OCI-LY7 (cell line): ENCODE measurements at regions not wholly inside any gene's neighbourhood (a gene's known extent, or its start where the extent isn't known, plus 50 kb on each side); places are given as distances from the start of the nearest gene placed in this dataset.

Source experiments
- BruUV-seq: library from RNA; stranded (reverse); fragments of 400-500 nt; replicated peaks from 2 replicates; lab custom pipeline; 2021; lab: Mats Ljungman, UMichigan
- CTCF ChIA-PET: fragments of 300-600 bp; sonication (Branson Sonifier 250); formaldehyde crosslinking; loops from one replicate; lab custom pipeline; 2022; ENCODE audit warnings: antibody characterized with exemption; ENCODE audit not compliant: unreplicated experiment; lab: Charles Lee
- POLR2A ChIA-PET: fragments of 300-600 bp; sonication (Branson Sonifier 250); formaldehyde crosslinking; loops from one replicate; lab custom pipeline; 2022; ENCODE audit warnings: antibody characterized with exemption; lab: Charles Lee
- DNase-seq: peaks from one replicate; pipeline ENCODE4 v3.0.0-alpha.2; 2015; ENCODE audit warnings: low spot score
- H2AFZ ChIP-seq: fragments of 200-600 bp; sonication (generic), shearing (Covaris generic); 2 replicates; pipeline ENCODE4 v1.6.1; 2014; ENCODE audit warnings: mild to moderate bottlenecking, antibody characterized with exemption, low read length, moderate library complexity
- H3K27ac ChIP-seq: fragments of 200-600 bp; sonication (generic); 2 replicates; pipeline ENCODE4 v1.5.1; 2014; ENCODE audit warnings: mixed run types, low read depth, mild to moderate bottlenecking, moderate library complexity, low read length, inconsistent platforms; ENCODE audit not compliant: poor library complexity, severe bottlenecking
- H3K36me3 ChIP-seq: fragments of 200-600 bp; sonication (generic); 2 replicates; pipeline ENCODE4 v1.6.1; 2014; ENCODE audit warnings: mild to moderate bottlenecking, antibody characterized with exemption, low read length, moderate library complexity, mixed read lengths; ENCODE audit not compliant: insufficient read depth
- H3K4me1 ChIP-seq: fragments of 200-600 bp; sonication (generic); 2 replicates; pipeline ENCODE4 v1.5.1; 2014; ENCODE audit warnings: mild to moderate bottlenecking, low read length; ENCODE audit not compliant: insufficient read depth, poor library complexity, severe bottlenecking
- H3K4me2 ChIP-seq: fragments of 200-600 bp; sonication (generic); 2 replicates; pipeline ENCODE4 v1.6.1; 2014; ENCODE audit warnings: mild to moderate bottlenecking, low read length
- H3K4me3 ChIP-seq: fragments of 200-600 bp; sonication (generic); 2 replicates; pipeline ENCODE4 v1.5.1; 2014; ENCODE audit warnings: mild to moderate bottlenecking, low read depth, low read length; ENCODE audit not compliant: poor library complexity, severe bottlenecking
- H3K79me2 ChIP-seq: fragments of 200-600 bp; sonication (generic); 2 replicates; pipeline ENCODE4 v1.6.1; 2016; ENCODE audit warnings: low read depth, mild to moderate bottlenecking, low read length, moderate library complexity, mixed read lengths; ENCODE audit not compliant: insufficient read depth
- H3K9me2 ChIP-seq: fragments of 200-600 bp; sonication (generic); 2 replicates; pipeline ENCODE4 v1.6.1; 2016; ENCODE audit warnings: mild to moderate bottlenecking, low read length, mixed read lengths; ENCODE audit not compliant: insufficient read depth
- H3K9me3 ChIP-seq: fragments of 200-600 bp; sonication (generic); 2 replicates; pipeline ENCODE4 v1.6.1; 2014; ENCODE audit warnings: mild to moderate bottlenecking, mixed run types, low read length, mixed read lengths
- H4K20me1 ChIP-seq: fragments of 200-600 bp; sonication (generic); 2 replicates; pipeline ENCODE4 v1.6.1; 2014; ENCODE audit warnings: mild to moderate bottlenecking, antibody characterized with exemption, low read length, moderate library complexity, mixed read lengths; ENCODE audit not compliant: insufficient read depth
- CTCF ChIP-seq: fragments of 200-600 bp; sonication (generic); conservative IDR thresholded peaks from 2 replicates; pipeline ENCODE4 v1.5.1; 2014; ENCODE audit warnings: mild to moderate bottlenecking, antibody characterized with exemption, low read length, moderate library complexity, mixed read lengths
- EZH2phosphoT487 ChIP-seq: fragments of 200-600 bp; sonication (generic); IDR thresholded peaks from 2 replicates; pipeline ENCODE4 v1.6.1; 2018; ENCODE audit warnings: low read depth, borderline replicate concordance, mild to moderate bottlenecking, mixed run types, antibody characterized with exemption, low read length, moderate library complexity, mixed read lengths
- intact Hi-C: fragments of 100-400 bp; cut with micrococcal nuclease; formaldehyde crosslinking; loops from one replicate; pipeline ENCODE4 v1.10.0; 2022; ENCODE audit not compliant: unreplicated experiment

GRCh38 chr2:45311559-45311958, 299.5 kb downstream of the SRBD1 start:
- no peak overlapping the region for H2AFZ ChIP-seq
- TF ChIP-seq CTCF (no peak), EZH2phosphoT487 (no peak)
- H4K20me1 ChIP-seq = no peaks in the 10 kb centered on the region
- H3K79me2 ChIP-seq = no peaks in the 10 kb centered on the region
- H3K27ac ChIP-seq = no peak overlapping the region
- H3K9me3 ChIP-seq = no peaks in the 10 kb centered on the region
- no peaks in the 10 kb centered on the region for H3K4me1 ChIP-seq
- no TSS peak for BruUV-seq
- intact Hi-C loops = loop anchor here (5.0 kb wide), 1 partner anchor 181 kb away; no protein-coding TSS in a partner anchor
- H3K4me3 ChIP-seq = no peak overlapping the region
- POLR2A ChIA-PET = interaction anchor here (0.6 kb wide), 1 partner anchor 108 kb away, joined by 7 read pairs; no protein-coding TSS in a partner anchor
- CTCF ChIA-PET = no interaction called here
- H3K4me2 ChIP-seq = no peak overlapping the region
- no peaks in the 10 kb centered on the region for H3K9me2 ChIP-seq
- DNase-seq = no peak
- no peaks in the 10 kb centered on the region for H3K36me3 ChIP-seq

DNA sequence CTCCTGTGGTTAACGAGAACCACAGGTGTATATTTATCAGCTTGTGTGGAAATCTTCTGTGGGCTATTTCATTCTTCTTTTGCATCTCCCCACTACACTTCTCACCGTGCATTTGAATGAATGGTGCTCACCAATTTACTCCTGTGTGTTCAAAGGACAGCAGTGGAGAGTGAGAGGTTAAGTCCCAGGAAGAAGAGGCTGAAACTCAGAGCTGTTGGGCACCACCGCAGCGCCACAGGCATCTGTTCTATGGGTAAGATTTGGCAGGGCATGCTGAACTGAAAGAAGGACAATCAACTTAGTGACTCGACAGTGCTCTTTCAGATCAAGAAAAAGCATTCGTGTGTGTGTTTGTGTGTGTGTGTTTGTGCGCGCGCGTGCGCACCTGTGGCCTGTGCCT, 297.9 kb upstream of the SIX2 start:
- H3K9me3 ChIP-seq = no peaks in the 10 kb centered on the region
- BruUV-seq = no TSS peak
- no peak overlapping the region for H3K4me2 ChIP-seq
- H3K4me3 ChIP-seq = no peak overlapping the region
- intact Hi-C loops = no loop called here
- no peak overlapping the region for H2AFZ ChIP-seq
- no peak overlapping the region for H3K27ac ChIP-seq
- H3K79me2 ChIP-seq = no peaks in the 10 kb centered on the region
- ChIA-PET CTCF (no interaction called here), POLR2A (no interaction called here)
- no peaks in the 10 kb centered on the region for H3K36me3 ChIP-seq
- TF ChIP-seq EZH2phosphoT487 (no peak), CTCF (no peak)
- peaks cover under 1% of the 10 kb centered on the region for H3K4me1 ChIP-seq
- no peaks in the 10 kb centered on the region for H4K20me1 ChIP-seq
- no peak for DNase-seq
- H3K9me2 ChIP-seq = no peaks in the 10 kb centered on the region

- intact Hi-C loops = no loop called here
- no peak for DNase-seq
- Histone ChIP-seq H3K9me3 (no peaks in the 10 kb centered on the region), H3K4me3 (no peak overlapping the region), H4K20me1 (no peaks in the 10 kb centered on the region), H3K79me2 (no peaks in the 10 kb centered on the region), H3K4me1 (peaks cover 16% of the 10 kb centered on the region), H3K9me2 (no peaks in the 10 kb centered on the region), H3K27ac (no peak overlapping the region), H3K36me3 (no peaks in the 10 kb centered on the region), H2AFZ (no peak overlapping the region), H3K4me2 (no peak overlapping the region)
- POLR2A ChIA-PET = no interaction called here
- TF ChIP-seq EZH2phosphoT487 = no peak
- no peak for TF ChIP-seq CTCF
- CTCF ChIA-PET = no interaction called here
- BruUV-seq = no TSS peak
Measured at GRCh38 chr2:45305599-45305998, 296.3 kb upstream of the SIX2 start.
